ENCODE measurements at regions not wholly inside any gene's neighbourhood (a gene's known extent, or its start where the extent isn't known, plus 50 kb on each side); places are given as distances from the start of the nearest gene placed in this dataset.

GRCh38 chr5:73272351-73272750 is 99.4 kb downstream of the TMEM174 start:
- CTCF ChIA-PET, result no interaction called here
- dilution Hi-C loops (cut with HindIII; ENCODE audit: low sequenced_read_pairs, unreplicated experiment), result no loop called here

More at GRCh38 chr5:73272351-73272750, 99.4 kb downstream of the TMEM174 start:
- no peaks in the 10 kb centered on the region for H3K9me1 ChIP-seq (ENCODE audit: insufficient read depth, low read length)
- ATAC-seq (ENCODE audit: low read depth) (no peak), DNase-seq (no peak)
- H3K36me3 ChIP-seq (ENCODE audit: control insufficient read depth, insufficient read depth, low read length), result no peaks in the 10 kb centered on the region
- no peak overlapping the region for H2AFZ ChIP-seq (replicated peaks; ENCODE audit: low read length, poor library complexity)
- H3K23ac ChIP-seq (ENCODE audit: low read depth, low read length), result no peak overlapping the region
- H3K56ac ChIP-seq (ENCODE audit: extremely low read depth, insufficient read depth, low read length), result no peak overlapping the region
- in situ Hi-C loops (cut with MboI; ENCODE audit: low sequenced_read_pairs), result no loop called here
- H4K91ac ChIP-seq (ENCODE audit: insufficient read depth, low read depth, low read length), result no peak overlapping the region
- no peak overlapping the region for H2BK20ac ChIP-seq (ENCODE audit: low read depth, low read length)
- H3K27me3 ChIP-seq (ENCODE audit: control insufficient read depth, insufficient read depth, low read length), result peaks cover 17% of the 10 kb centered on the region
- no peak overlapping the region for H3K4ac ChIP-seq (ENCODE audit: low read depth, low read length)
- no peak overlapping the region for H3K9ac ChIP-seq (ENCODE audit: low read depth, low read length)
- H3K79me1 ChIP-seq (ENCODE audit: low read depth in 1 of 2, low read length in 2 of 2), result no peaks in the 10 kb centered on the region
- H3K9me3 ChIP-seq (ENCODE audit: control insufficient read depth, insufficient read depth, low read length), result no peaks in the 10 kb centered on the region
- no peak overlapping the region for H3K4me3 ChIP-seq (ENCODE audit: insufficient read depth, low read depth, low read length)
- no peak overlapping the region for H2BK120ac ChIP-seq (ENCODE audit: low read depth, low read length)
- H2BK15ac ChIP-seq (ENCODE audit: low read depth, low read length), result no peak overlapping the region
- H2AK9ac ChIP-seq (replicated peaks; ENCODE audit: low read depth, low read length, poor library complexity), result no peak overlapping the region
- H3K4me1 ChIP-seq (ENCODE audit: control insufficient read depth, insufficient read depth, low read length), result peaks cover 5% of the 10 kb centered on the region
- no peak overlapping the region for H3K14ac ChIP-seq (replicated peaks; ENCODE audit: low read depth, low read length)
- no peak overlapping the region for H4K8ac ChIP-seq (ENCODE audit: low read depth in 2 of 2, low read length in 2 of 2)
- POLR2A ChIA-PET (ENCODE audit: unreplicated experiment), result no interaction called here
- H4K20me1 ChIP-seq (ENCODE audit: insufficient read depth, low read length), result no peaks in the 10 kb centered on the region
- no peak overlapping the region for H2AK5ac ChIP-seq (ENCODE audit: low read depth, low read length)
- no TSS peak for BruUV-seq (replicated peaks)
- no peak overlapping the region for H3K27ac ChIP-seq (ENCODE audit: insufficient read depth, low read length)
- no peak overlapping the region for H2BK5ac ChIP-seq (ENCODE audit: low read depth, low read length, poor library complexity, severe bottlenecking)
- no peak overlapping the region for H3K4me2 ChIP-seq (ENCODE audit: low read depth, low read length)
- H3K18ac ChIP-seq (ENCODE audit: low read depth, low read length), result no peak overlapping the region
- intact Hi-C loops (cut with micrococcal nuclease), result no loop called here
- TF ChIP-seq RCOR1 (IDR thresholded peaks at IDR 0.05; ENCODE audit: insufficient replicate concordance, low read length), result no peak
- TF ChIP-seq RFX5 (IDR thresholded peaks at IDR 0.05; ENCODE audit: low read depth, low read length), result no peak
- TF ChIP-seq ELK1 (IDR thresholded peaks at IDR 0.05; ENCODE audit: borderline replicate concordance, low read depth, low read length), result no peak
- TF ChIP-seq USF2 (IDR thresholded peaks at IDR 0.05; ENCODE audit: low read depth, low read length), result no peak
- no peak for TF ChIP-seq BHLHE40 (IDR thresholded peaks at IDR 0.05; ENCODE audit: low read depth, low read length)
- TF ChIP-seq SMC3 (IDR thresholded peaks at IDR 0.05; ENCODE audit: low read depth, low read length), result no peak
- no peak for TF ChIP-seq MAFK (IDR thresholded peaks at IDR 0.05; ENCODE audit: low read depth, low read length)
- TF ChIP-seq CHD1 (IDR thresholded peaks at IDR 0.05; ENCODE audit: low read depth, low read length), result no peak
- TF ChIP-seq MAZ (IDR thresholded peaks at IDR 0.05; ENCODE audit: borderline replicate concordance, low read depth, low read length), result no peak
- no peak for TF ChIP-seq NFE2L2 (IDR thresholded peaks at IDR 0.05; ENCODE audit: low read depth, low read length)
- TF ChIP-seq RAD21 (IDR thresholded peaks at IDR 0.05; ENCODE audit: low read length), result no peak
- no peak for TF ChIP-seq CTCF (conservative IDR thresholded peaks at IDR 0.05; ENCODE audit: low read depth, low read length)
- TF ChIP-seq MXI1 (IDR thresholded peaks at IDR 0.05; ENCODE audit: borderline replicate concordance, low read depth, low read length), result no peak
- TF ChIP-seq CEBPB (IDR thresholded peaks at IDR 0.05; ENCODE audit: low read depth, low read length), result no peak
- no peak for TF ChIP-seq POLR2A (IDR thresholded peaks at IDR 0.05; ENCODE audit: low read depth, low read length)
- TF ChIP-seq FOS (IDR thresholded peaks at IDR 0.05; ENCODE audit: low read depth, low read length), result no peak
- H4K5ac ChIP-seq (ENCODE audit: low read depth, low read length), result no peak overlapping the region

Data from IMR-90 (cell line).